OCI-LY7 (cell line): ENCODE measurements at regions not wholly inside any gene's neighbourhood (a gene's known extent, or its start where the extent isn't known, plus 50 kb on each side); places are given as distances from the start of the nearest gene placed in this dataset.

Experiments
- EZH2phosphoT487 ChIP-seq: fragments of 200-600 bp; sonication (generic); IDR thresholded peaks from 2 replicates; pipeline ENCODE4 v1.6.1; 2018; ENCODE audit warnings: low read depth, borderline replicate concordance, mild to moderate bottlenecking, mixed run types, antibody characterized with exemption, low read length, moderate library complexity, mixed read lengths
- TF ChIP-seq, protein P1 (sequence below): fragments of 200-600 bp; sonication (generic); conservative IDR thresholded peaks from 2 replicates; pipeline ENCODE4 v1.5.1; 2014; ENCODE audit warnings: mild to moderate bottlenecking, antibody characterized with exemption, low read length, moderate library complexity, mixed read lengths

DNA sequence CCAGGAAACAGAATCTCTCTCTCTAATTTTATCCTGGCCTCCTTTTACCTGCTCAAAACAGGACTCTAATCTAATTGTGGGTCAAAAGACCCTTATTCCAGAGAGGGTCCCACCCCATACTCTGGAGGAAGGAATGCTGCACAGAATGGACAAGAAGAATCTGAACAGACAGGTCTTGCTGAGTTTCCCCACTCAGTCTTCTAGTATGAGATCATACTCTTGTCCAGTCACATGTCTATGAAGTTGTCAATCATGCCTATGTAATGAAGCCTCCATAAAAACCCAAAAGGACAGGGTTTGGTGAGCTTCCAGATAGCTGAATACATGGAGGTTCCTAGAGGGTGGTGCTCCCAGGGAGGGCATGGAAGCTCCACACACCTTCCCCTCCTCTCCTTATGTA is 123.9 kb upstream of the FER start:
- TF ChIP-seq, protein P1, sequence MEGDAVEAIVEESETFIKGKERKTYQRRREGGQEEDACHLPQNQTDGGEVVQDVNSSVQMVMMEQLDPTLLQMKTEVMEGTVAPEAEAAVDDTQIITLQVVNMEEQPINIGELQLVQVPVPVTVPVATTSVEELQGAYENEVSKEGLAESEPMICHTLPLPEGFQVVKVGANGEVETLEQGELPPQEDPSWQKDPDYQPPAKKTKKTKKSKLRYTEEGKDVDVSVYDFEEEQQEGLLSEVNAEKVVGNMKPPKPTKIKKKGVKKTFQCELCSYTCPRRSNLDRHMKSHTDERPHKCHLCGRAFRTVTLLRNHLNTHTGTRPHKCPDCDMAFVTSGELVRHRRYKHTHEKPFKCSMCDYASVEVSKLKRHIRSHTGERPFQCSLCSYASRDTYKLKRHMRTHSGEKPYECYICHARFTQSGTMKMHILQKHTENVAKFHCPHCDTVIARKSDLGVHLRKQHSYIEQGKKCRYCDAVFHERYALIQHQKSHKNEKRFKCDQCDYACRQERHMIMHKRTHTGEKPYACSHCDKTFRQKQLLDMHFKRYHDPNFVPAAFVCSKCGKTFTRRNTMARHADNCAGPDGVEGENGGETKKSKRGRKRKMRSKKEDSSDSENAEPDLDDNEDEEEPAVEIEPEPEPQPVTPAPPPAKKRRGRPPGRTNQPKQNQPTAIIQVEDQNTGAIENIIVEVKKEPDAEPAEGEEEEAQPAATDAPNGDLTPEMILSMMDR = no peak
- TF ChIP-seq EZH2phosphoT487 = no peak
